Smooth muscle cell (in vitro differentiated cells): ENCODE measurements at regions not wholly inside any gene's neighbourhood (a gene's known extent, or its start where the extent isn't known, plus 50 kb on each side); places are given as distances from the start of the nearest gene placed in this dataset.

Experiments used
- DNase-seq: peaks from one replicate; lab custom pipeline; 2025; ENCODE audit not compliant: unreplicated experiment; lab: John Stamatoyannopoulos, UW
- H2AFZ ChIP-seq: fragments of 200-600 bp; sonication (generic); 2 replicates; pipeline ENCODE4 v1.6.0; 2016; ENCODE audit warnings: antibody characterized with exemption, low read depth, mild to moderate bottlenecking
- H3F3A ChIP-seq: fragments of 200-600 bp; sonication (generic); 2 replicates; pipeline ENCODE4 v1.6.0; 2017; ENCODE audit warnings: antibody characterized with exemption, low read depth
- H3K27ac ChIP-seq: fragments of 200-600 bp; sonication (generic); 2 replicates; pipeline ENCODE4 v1.5.1; 2016; ENCODE audit warnings: low read depth, mild to moderate bottlenecking
- H3K27me3 ChIP-seq: fragments of 200-600 bp; sonication (generic); 2 replicates; pipeline ENCODE4 v1.6.1; 2016; ENCODE audit warnings: low read depth, mild to moderate bottlenecking
- H3K36me3 ChIP-seq: fragments of 200-600 bp; sonication (generic); 2 replicates; pipeline ENCODE4 v1.5.1; 2016; ENCODE audit warnings: low read depth
- H3K4me1 ChIP-seq: fragments of 200-600 bp; sonication (generic); 2 replicates; pipeline ENCODE4 v1.5.1; 2016; ENCODE audit warnings: low read depth
- H3K4me2 ChIP-seq: fragments of 200-600 bp; sonication (generic); 2 replicates; pipeline ENCODE4 v1.6.0; 2016; ENCODE audit warnings: mild to moderate bottlenecking
- H3K4me3 ChIP-seq: fragments of 200-600 bp; sonication (generic); 2 replicates; pipeline ENCODE4 v1.5.1; 2016; ENCODE audit warnings: mild to moderate bottlenecking
- H3K79me2 ChIP-seq: fragments of 200-600 bp; sonication (generic); 2 replicates; pipeline ENCODE4 v1.6.0; 2016; ENCODE audit warnings: low read depth, mild to moderate bottlenecking
- H3K9ac ChIP-seq: fragments of 200-600 bp; sonication (generic); 2 replicates; pipeline ENCODE4 v1.6.0; 2016; ENCODE audit warnings: low read depth
- H3K9me3 ChIP-seq: fragments of 200-600 bp; sonication (generic); replicated peaks from 2 replicates; pipeline ENCODE4 v1.5.1; 2016; ENCODE audit warnings: low read depth
- H4K20me1 ChIP-seq: fragments of 200-600 bp; sonication (generic); 2 replicates; pipeline ENCODE4 v1.6.0; 2016; ENCODE audit warnings: low read depth
- CTCF ChIP-seq: fragments of 200-600 bp; sonication (generic); IDR thresholded peaks from 2 replicates; pipeline ENCODE4 v1.5.1; 2017; ENCODE audit warnings: borderline replicate concordance, mild to moderate bottlenecking, antibody characterized with exemption; ENCODE audit not compliant: insufficient read depth, poor library complexity, severe bottlenecking
- WGBS: methylation state at CpG from one replicate; pipeline ENCODE4 v1.1.7; 2016; ENCODE audit warnings: low lambda C conversion rate; 5-methylcytosine and 5-hydroxymethylcytosine counted together

GRCh38 chr11:70660889-70661197 lies 262.5 kb downstream of the CTTN start:
- Histone ChIP-seq H3K27me3 (peaks cover 29% of the 10 kb centered on the region), H3K36me3 (no peaks in the 10 kb centered on the region), H3K79me2 (no peaks in the 10 kb centered on the region), H2AFZ (no peak overlapping the region), H3K4me3 (no peak overlapping the region), H3K4me2 (no peak overlapping the region), H3K4me1 (peaks cover 9% of the 10 kb centered on the region), H3F3A (no peaks in the 10 kb centered on the region), H3K27ac (no peak overlapping the region), H3K9ac (no peak overlapping the region), H4K20me1 (peaks cover 16% of the 10 kb centered on the region), H3K9me3 (no peaks in the 10 kb centered on the region)
- no peak for TF ChIP-seq CTCF
- 96% methylated on average over 11 of the region's 11 CpGs for WGBS
- no peak for DNase-seq

GRCh38 chr11:70661761-70662501 lies 263.6 kb downstream of the CTTN start:
- Histone ChIP-seq H3K4me2 (peak overlapping the region; percentile 90), H4K20me1 (peaks cover 10% of the 10 kb centered on the region), H3K4me1 (peaks cover 9% of the 10 kb centered on the region), H3K9ac (no peak overlapping the region), H3K4me3 (peak overlapping the region; percentile 54), H3K79me2 (no peaks in the 10 kb centered on the region), H3F3A (no peaks in the 10 kb centered on the region), H3K36me3 (no peaks in the 10 kb centered on the region), H3K27me3 (peaks cover 29% of the 10 kb centered on the region), H2AFZ (peak overlapping the region; percentile 19), H3K27ac (no peak overlapping the region), H3K9me3 (no peaks in the 10 kb centered on the region)
- TF ChIP-seq CTCF: no peak
- DNase-seq: no peak
- WGBS: 1% methylated on average over 42 of the region's 54 CpGs

GRCh38 chr11:70662691-70663098 lies 264.4 kb downstream of the CTTN start:
- WGBS: 29% methylated on average over 11 of the region's 15 CpGs
- Histone ChIP-seq H3K27me3 (peaks cover 29% of the 10 kb centered on the region), H4K20me1 (peaks cover 10% of the 10 kb centered on the region)

More at GRCh38 chr11:70662691-70663098, 264.4 kb downstream of the CTTN start:
- Histone ChIP-seq H3K9me3 (no peaks in the 10 kb centered on the region), H3K9ac (no peak overlapping the region), H3F3A (no peaks in the 10 kb centered on the region), H3K4me3 (peak overlapping the region; percentile 54), H3K4me1 (peaks cover 9% of the 10 kb centered on the region), H3K27ac (no peak overlapping the region), H3K79me2 (no peaks in the 10 kb centered on the region), H3K4me2 (peak overlapping the region; percentile 90), H2AFZ (no peak overlapping the region), H3K36me3 (no peaks in the 10 kb centered on the region)
- no peak for DNase-seq
- no peak for TF ChIP-seq CTCF
